ENCODE measurements at regions not wholly inside any gene's neighbourhood (a gene's known extent, or its start where the extent isn't known, plus 50 kb on each side); places are given as distances from the start of the nearest gene placed in this dataset.
"Not testable (repeated sequence)": the region's sequence is repeated elsewhere in the genome, so short reads cannot be mapped to it uniquely, and the experiment has no call there.

GRCh38 chr12:128098730-128099129, 168.2 kb upstream of the TMEM132C start:
- no peak for DNase-seq (ENCODE audit: low read depth, low spot score)
- H3K4me3 ChIP-seq (ENCODE audit: low read depth, low read length) = no peak overlapping the region
- ChIA-PET POLR2A (no interaction called here), CTCF (no interaction called here)
- TF ChIP-seq CTCF (IDR thresholded peaks at IDR 0.05; ENCODE audit: insufficient read depth, low read length, missing control alignments) = no peak

- POLR2A ChIA-PET = no interaction called here
- no peak overlapping the region for H3K4me3 ChIP-seq (ENCODE audit: low read depth, low read length)
- DNase-seq (ENCODE audit: low read depth, low spot score) = no peak
- CTCF ChIA-PET = no interaction called here
- TF ChIP-seq CTCF (IDR thresholded peaks at IDR 0.05; ENCODE audit: insufficient read depth, low read length, missing control alignments) = no peak
These were observed 163.8 kb upstream of the TMEM132C start for GRCh38 chr12:128103152-128103551.

GRCh38 chr12:128109236-128109635, 157.7 kb upstream of the TMEM132C start:
- POLR2A ChIA-PET = no interaction called here
- CTCF ChIA-PET = no interaction called here
- H3K4me3 ChIP-seq (ENCODE audit: low read depth, low read length) = no peak overlapping the region
- no peak for DNase-seq (ENCODE audit: low read depth, low spot score)
- TF ChIP-seq CTCF (IDR thresholded peaks at IDR 0.05; ENCODE audit: insufficient read depth, low read length, missing control alignments) = no peak

GRCh38 chr12:128109636-128110035, 157.3 kb upstream of the TMEM132C start:
- no peak for TF ChIP-seq CTCF (IDR thresholded peaks at IDR 0.05; ENCODE audit: insufficient read depth, low read length, missing control alignments)
- H3K4me3 ChIP-seq (ENCODE audit: low read depth, low read length) = no peak overlapping the region
- CTCF ChIA-PET = no interaction called here
- POLR2A ChIA-PET = no interaction called here
- DNase-seq (ENCODE audit: low read depth, low spot score) = no peak

GRCh38 chr12:128111333-128111732, 155.6 kb upstream of the TMEM132C start:
- POLR2A ChIA-PET = no interaction called here

GRCh38 chr12:128111951-128112350, 155.0 kb upstream of the TMEM132C start:
- ChIA-PET CTCF (no interaction called here), POLR2A (no interaction called here)
- no peak overlapping the region for H3K4me3 ChIP-seq (ENCODE audit: low read depth, low read length)
- DNase-seq (ENCODE audit: low read depth, low spot score) = no peak
- no peak for TF ChIP-seq CTCF (IDR thresholded peaks at IDR 0.05; ENCODE audit: insufficient read depth, low read length, missing control alignments)

More at GRCh38 chr12:128111333-128111732, 155.6 kb upstream of the TMEM132C start:
- H3K4me3 ChIP-seq (ENCODE audit: low read depth, low read length) = no peak overlapping the region
- DNase-seq (ENCODE audit: low read depth, low spot score) = no peak
- no peak for TF ChIP-seq CTCF (IDR thresholded peaks at IDR 0.05; ENCODE audit: insufficient read depth, low read length, missing control alignments)
- CTCF ChIA-PET = no interaction called here

GRCh38 chr12:128113250-128113649, 153.7 kb upstream of the TMEM132C start:
- CTCF ChIA-PET; POLR2A ChIA-PET; DNase-seq (ENCODE audit: low read depth, low spot score): not testable (repeated sequence)

More at GRCh38 chr12:128113250-128113649, 153.7 kb upstream of the TMEM132C start:
- not testable (repeated sequence) for H3K4me3 ChIP-seq (ENCODE audit: low read depth, low read length)
